H1 (cell line): ENCODE measurements at regions not wholly inside any gene's neighbourhood (a gene's known extent, or its start where the extent isn't known, plus 50 kb on each side); places are given as distances from the start of the nearest gene placed in this dataset.

ENCODE experiments used
- CTCF ChIA-PET: fragments of 300-600 bp; sonication (Branson Sonifier 250); formaldehyde crosslinking; loops from one replicate; lab custom pipeline; 2021; ENCODE audit not compliant: partially characterized antibody; lab: Charles Lee
- POLR2A ChIA-PET: fragments of 300-600 bp; sonication (Branson Sonifier 250); formaldehyde crosslinking; loops from one replicate; lab custom pipeline; 2021; ENCODE audit warnings: inconsistent platforms; ENCODE audit not compliant: partially characterized antibody; lab: Charles Lee
- DNase-seq, 2 experiments: peaks; one replicate each; pipeline versions ENCODE4 v3.0.0 to v3.0.0-alpha.2; 2010 to 2022; ENCODE audit warnings: low spot score in 2 of 2, low read depth in 1 of 2, mixed read lengths in 1 of 2
- FAIRE-seq: peaks from 2 replicates; lab custom pipeline; 2011; peaks lifted over from hg19 to GRCh38; lab: Jason Lieb, UNC
- H2AFZ ChIP-seq: 2 replicates; pipeline ENCODE4 v1.8.1; 2012; ENCODE audit warnings: low read length, inconsistent platforms
- H2AK5ac ChIP-seq: 2 replicates; pipeline ENCODE4 v1.6.1; 2013; ENCODE audit warnings: low read depth, low read length
- H2BK120ac ChIP-seq: replicated peaks from 2 replicates; pipeline ENCODE3; 2013; ENCODE audit warnings: low read depth, low read length, inconsistent platforms
- H2BK12ac ChIP-seq: 2 replicates; pipeline ENCODE4 v1.6.1; 2013; ENCODE audit warnings: low read depth, low read length
- H2BK15ac ChIP-seq: 2 replicates; pipeline ENCODE4 v1.6.1; 2013; ENCODE audit warnings: low read length
- H2BK20ac ChIP-seq: 2 replicates; pipeline ENCODE4 v1.6.1; 2013; ENCODE audit warnings: low read length
- H2BK5ac ChIP-seq: 2 replicates; pipeline ENCODE4 v1.6.1; 2013; ENCODE audit warnings: low read depth, low read length
- H3K14ac ChIP-seq: 2 replicates; pipeline ENCODE4 v1.6.1; 2013; ENCODE audit warnings: inconsistent platforms; ENCODE audit not compliant: insufficient read length
- H3K18ac ChIP-seq: 2 replicates; pipeline ENCODE4 v1.6.1; 2013; ENCODE audit warnings: low read length; ENCODE audit errors: extremely low read depth
- H3K23ac ChIP-seq: 2 replicates; pipeline ENCODE4 v1.6.1; 2013; ENCODE audit warnings: inconsistent platforms; ENCODE audit not compliant: insufficient read length
- H3K23me2 ChIP-seq: 2 replicates; pipeline ENCODE4 v1.6.1; 2013; ENCODE audit warnings: low read depth, low read length
- H3K27ac ChIP-seq: 2 replicates; pipeline ENCODE4 v1.6.1; 2011; ENCODE audit warnings: low read depth, low read length, inconsistent platforms
- H3K27me3 ChIP-seq, 4 experiments: replicated peaks in 1 of 4; 1 replicate in 1 of 4; 2 replicates in 3 of 4; pipeline versions ENCODE4 v1.6.1 to v1.8.1; 2011 to 2013; ENCODE audit warnings: low read length in 3 of 4, mild to moderate bottlenecking in 3 of 4, inconsistent platforms in 2 of 4, mixed read lengths in 2 of 4, moderate library complexity in 1 of 4; ENCODE audit not compliant: control insufficient read depth in 3 of 4, insufficient read depth in 3 of 4; ENCODE audit errors: extremely low read depth in 1 of 4
- H3K36me3 ChIP-seq, 4 experiments: 2 replicates each; pipeline versions ENCODE4 v1.6.1 to v1.8.1; 2011 to 2013; ENCODE audit warnings: mild to moderate bottlenecking in 4 of 4, low read length in 3 of 4, moderate library complexity in 2 of 4, control low read depth in 1 of 4, inconsistent platforms in 1 of 4; ENCODE audit not compliant: insufficient read depth in 4 of 4, control insufficient read depth in 2 of 4
- H3K4ac ChIP-seq: replicated peaks from 2 replicates; pipeline ENCODE3; 2013; ENCODE audit warnings: low read length, low read depth, mixed read lengths, inconsistent platforms; ENCODE audit not compliant: insufficient read length
- H3K4me1 ChIP-seq, 4 experiments: replicated peaks in 1 of 4; 1 replicate in 1 of 4; 2 replicates in 3 of 4; pipeline versions ENCODE4 v1.6.1 to v1.8.1; 2011 to 2013; ENCODE audit warnings: low read length in 3 of 4, inconsistent platforms in 2 of 4, mixed read lengths in 1 of 4; ENCODE audit not compliant: insufficient read depth in 4 of 4, control insufficient read depth in 3 of 4
- H3K4me2 ChIP-seq, 2 experiments: 2 replicates each; pipeline versions ENCODE4 v1.6.1 to v1.8.1; 2011 to 2013; ENCODE audit warnings: low read depth in 2 of 2, low read length in 2 of 2, control low read depth in 1 of 2, inconsistent platforms in 1 of 2, mild to moderate bottlenecking in 1 of 2; ENCODE audit not compliant: insufficient read depth in 1 of 2
- H3K4me3 ChIP-seq, 4 experiments: fragments of 200-600, 300-600 bp in 1 of 4; sonication (generic), shearing (Covaris generic), sonication (Bioruptor Twin) in 1 of 4; 2 replicates each; pipeline versions ENCODE4 v1.5.1 to v1.8.1; 2011 to 2016; ENCODE audit warnings: low read length in 4 of 4, low read depth in 3 of 4, control low read depth in 2 of 4, inconsistent platforms in 2 of 4, mild to moderate bottlenecking in 2 of 4, mixed read lengths in 1 of 4, moderate library complexity in 1 of 4; ENCODE audit not compliant: insufficient read depth in 2 of 4; ENCODE audit errors: extremely low read depth in 1 of 4
- H3K56ac ChIP-seq: replicated peaks from 2 replicates; pipeline ENCODE3; 2013; ENCODE audit warnings: low read depth, mild to moderate bottlenecking, mixed read lengths, low read length, inconsistent platforms; ENCODE audit not compliant: insufficient read length
- H3K79me1 ChIP-seq: 2 replicates; pipeline ENCODE4 v1.6.1; 2013; ENCODE audit warnings: low read depth, low read length, control low read depth
- H3K79me2 ChIP-seq, 2 experiments: 2 replicates each; pipeline versions ENCODE4 v1.6.1 to v1.8.1; 2012 to 2013; ENCODE audit warnings: low read length in 2 of 2, mild to moderate bottlenecking in 2 of 2, inconsistent platforms in 1 of 2; ENCODE audit not compliant: insufficient read depth in 2 of 2, control insufficient read depth in 1 of 2
- H3K9ac ChIP-seq, 4 experiments: replicated peaks in 1 of 4; 1 replicate in 1 of 4; 2 replicates in 3 of 4; pipeline versions ENCODE4 v1.6.1 to v1.8.1; 2011 to 2013; ENCODE audit warnings: low read depth in 3 of 4, low read length in 3 of 4, control low read depth in 2 of 4, mild to moderate bottlenecking in 2 of 4, moderate library complexity in 2 of 4, inconsistent platforms in 1 of 4; ENCODE audit errors: extremely low read depth in 1 of 4
- H3K9me3 ChIP-seq, 2 experiments: 2 replicates each; pipeline versions ENCODE4 v1.6.1 to v1.8.1; 2012 to 2013; ENCODE audit warnings: mild to moderate bottlenecking in 2 of 2, moderate library complexity in 2 of 2, control low read depth in 1 of 2, inconsistent platforms in 1 of 2, low read depth in 1 of 2, low read length in 1 of 2, mixed read lengths in 1 of 2; ENCODE audit not compliant: insufficient read depth in 2 of 2
- H4K20me1 ChIP-seq, 2 experiments: replicated peaks in 1 of 2; 2 replicates each; pipeline versions ENCODE3 to v1.8.1; 2011 to 2013; ENCODE audit warnings: inconsistent platforms in 2 of 2, low read length in 2 of 2, mild to moderate bottlenecking in 1 of 2; ENCODE audit not compliant: insufficient read depth in 2 of 2, control insufficient read depth in 1 of 2
- H4K5ac ChIP-seq: 2 replicates; pipeline ENCODE4 v1.6.1; 2013; ENCODE audit warnings: low read length, low read depth, mixed read lengths, inconsistent platforms; ENCODE audit not compliant: insufficient read length
- H4K8ac ChIP-seq: 2 replicates; pipeline ENCODE4 v1.8.0; 2013; ENCODE audit warnings: mild to moderate bottlenecking, moderate library complexity, low read length, inconsistent platforms; ENCODE audit not compliant: insufficient read depth; ENCODE audit errors: extremely low read depth
- H4K91ac ChIP-seq: replicated peaks from 2 replicates; pipeline ENCODE3; 2013; ENCODE audit warnings: low read length, mixed read lengths, inconsistent platforms; ENCODE audit not compliant: insufficient read length
- FOSL1 ChIP-seq: IDR thresholded peaks from 2 replicates; pipeline ENCODE4 v1.6.1; 2011; ENCODE audit warnings: mild to moderate bottlenecking, low read depth, low read length, moderate library complexity; ENCODE audit not compliant: insufficient read depth
- WGBS, 2 experiments: shearing (Covaris generic) in 1 of 2; methylation state at CpG; one replicate each; pipeline versions ENCODE4 v1.1.6 to v1.1.7; 2013 to 2015; ENCODE audit warnings: low lambda C conversion rate in 2 of 2, mixed read lengths in 2 of 2, inconsistent platforms in 1 of 2, low coverage in 1 of 2, missing lambda C conversion rate in 1 of 2; ENCODE audit not compliant: insufficient replicate concordance in 2 of 2, insufficient coverage in 1 of 2, insufficient read length in 1 of 2; ENCODE audit errors: extremely low coverage in 1 of 2, missing lambda C conversion rate in 1 of 2; 5-methylcytosine and 5-hydroxymethylcytosine counted together

GRCh38 chr2:217103752-217104545, 244.1 kb upstream of the TNP1 start:
- no peak overlapping the region for H3K4me2 ChIP-seq
- no peak for DNase-seq

More at GRCh38 chr2:217103752-217104545, 244.1 kb upstream of the TNP1 start:
- Histone ChIP-seq H3K56ac (no peak overlapping the region), H3K4me3 (no peak overlapping the region), H3K79me1 (no peaks in the 10 kb centered on the region), H3K9ac (no peak overlapping the region), H3K4ac (no peak overlapping the region), H2AFZ (no peak overlapping the region), H4K20me1 (no peaks in the 10 kb centered on the region), H3K27me3 (no peaks in the 10 kb centered on the region), H3K4me1 (peaks cover 0 to 5% (median 0%) of the 10 kb centered on the region in 4 experiments; a peak in 2 of 7 replicates), H3K23ac (no peak overlapping the region), H4K8ac (no peak overlapping the region), H3K23me2 (no peaks in the 10 kb centered on the region), H3K14ac (no peak overlapping the region), H2BK5ac (no peak overlapping the region), H3K27ac (no peak overlapping the region), H2BK20ac (no peak overlapping the region), H2BK120ac (no peak overlapping the region), H4K91ac (no peak overlapping the region), H4K5ac (no peak overlapping the region), H3K9me3 (no peaks in the 10 kb centered on the region), H3K18ac (no peak overlapping the region), H2AK5ac (no peak overlapping the region), H3K36me3 (no peaks in the 10 kb centered on the region), H3K79me2 (no peaks in the 10 kb centered on the region), H2BK12ac (no peak overlapping the region; the same call in 1 of the 2 replicates), H2BK15ac (no peak overlapping the region)
- CTCF ChIA-PET = interaction anchor here (0.6 to 2.2 kb wide), 5 partner anchors 24 to 403 kb away, joined by 3 to 7 read pairs (median 5); no protein-coding TSS in a partner anchor
- no peak for FAIRE-seq
- 77% methylated on average over 4 of the region's 4 CpGs; no CpG with 5 or more reads in 1 of the 2 experiments for WGBS, 2 experiments
- TF ChIP-seq FOSL1 = no peak
- POLR2A ChIA-PET = interaction anchor here (1.3 kb wide), 1 partner anchor 12 kb away, joined by 3 read pairs; no protein-coding TSS in a partner anchor
